C4-2B (cell line): ENCODE measurements at regions not wholly inside any gene's neighbourhood (a gene's known extent, or its start where the extent isn't known, plus 50 kb on each side); places are given as distances from the start of the nearest gene placed in this dataset.

ENCODE experiments used
- H3K27ac ChIP-seq: fragments of 450-650 bp; 2 replicates; pipeline ENCODE4 v1.5.1; 2017
- CTCF ChIP-seq: fragments of 450-650 bp; conservative IDR thresholded peaks from 2 replicates; pipeline ENCODE4 v1.5.1; 2017; ENCODE audit warnings: mild to moderate bottlenecking
- ZFX ChIP-seq: fragments of 450-650 bp; IDR thresholded peaks from 2 replicates; pipeline ENCODE4 v1.6.1; 2017

- no peak for TF ChIP-seq ZFX
- no peak for TF ChIP-seq CTCF
- no peak overlapping the region for H3K27ac ChIP-seq
These were observed 198.5 kb downstream of the BRD1 start for GRCh38 chr22:49629261-49629570.

- no peak overlapping the region for H3K27ac ChIP-seq
- TF ChIP-seq ZFX (no peak), CTCF (no peak)
These were observed 199.0 kb downstream of the BRD1 start for GRCh38 chr22:49628391-49629260.

- no peak overlapping the region for H3K27ac ChIP-seq
- TF ChIP-seq ZFX = no peak
- no peak for TF ChIP-seq CTCF
These were observed 200.2 kb downstream of the BRD1 start for GRCh38 chr22:49627217-49628181.

- no peak for TF ChIP-seq ZFX
- no peak for TF ChIP-seq CTCF
- no peak overlapping the region for H3K27ac ChIP-seq
These were observed 201.1 kb downstream of the BRD1 start for GRCh38 chr22:49626361-49627216.

GRCh38 chr22:49624421-49625177 is 203.1 kb downstream of the BRD1 start:
- no peak for TF ChIP-seq ZFX
- no peak overlapping the region for H3K27ac ChIP-seq

- H3K27ac ChIP-seq = no peak overlapping the region
- no peak for TF ChIP-seq ZFX
- TF ChIP-seq CTCF = no peak
These were observed 204.0 kb downstream of the BRD1 start for GRCh38 chr22:49623715-49624114.

- H3K27ac ChIP-seq = no peak overlapping the region
- TF ChIP-seq CTCF (no peak), ZFX (no peak)
These were observed 204.5 kb downstream of the BRD1 start for GRCh38 chr22:49623176-49623575.
